ENCODE measurements at regions not wholly inside any gene's neighbourhood (a gene's known extent, or its start where the extent isn't known, plus 50 kb on each side); places are given as distances from the start of the nearest gene placed in this dataset.

GRCh38 chr6:166743406-166744222 lies 116.6 kb upstream of the RPS6KA2 start:
- H3K4me3 ChIP-seq: no peak overlapping the region
- WGBS, 5 donors: 86 to 90% (median 89%) methylated on average over 21 of the region's 21 CpGs
- no peak for TF ChIP-seq POLR2A (IDR thresholded peaks at IDR 0.05)
- no peak for TF ChIP-seq CTCF (IDR thresholded peaks at IDR 0.05 in 8 of 11, conservative IDR thresholded peaks at IDR 0.05 in 3 of 11)
- TF ChIP-seq POLR2AphosphoS5 (IDR thresholded peaks at IDR 0.05): no peak
- no peaks in the 10 kb centered on the region for H3K36me3 ChIP-seq
- H3K27me3 ChIP-seq (replicated peaks in 1 of 7): peaks cover 0 to 7% (median 0%) of the 10 kb centered on the region in 7 donors
- no peak overlapping the region for H3K27ac ChIP-seq
- DNase-seq: no peak
- peaks cover 0 to 9% (median 0%) of the 10 kb centered on the region in 6 donors for H3K4me1 ChIP-seq
- H3K9me3 ChIP-seq: peaks cover 0 to 3% (median 0%) of the 10 kb centered on the region in 8 donors
- intact Hi-C loops (cut with DNase I; ENCODE audit: low total_unique reads): no loop called here

- DNase-seq: no peak
- no peaks in the 10 kb centered on the region for H3K36me3 ChIP-seq
- peaks cover 0 to 3% (median 0%) of the 10 kb centered on the region in 8 donors for H3K9me3 ChIP-seq
- TF ChIP-seq CTCF (IDR thresholded peaks at IDR 0.05 in 8 of 11, conservative IDR thresholded peaks at IDR 0.05 in 3 of 11) (no peak), POLR2AphosphoS5 (IDR thresholded peaks at IDR 0.05) (no peak), POLR2A (IDR thresholded peaks at IDR 0.05) (no peak)
- no peak overlapping the region for H3K27ac ChIP-seq
- intact Hi-C loops (cut with DNase I; ENCODE audit: low total_unique reads): no loop called here
- H3K4me3 ChIP-seq: no peak overlapping the region
- H3K4me1 ChIP-seq: peaks cover 0 to 6% (median 0%) of the 10 kb centered on the region in 6 donors
- 85 to 91% (median 89%) methylated on average over 7 of the region's 7 CpGs for WGBS, 5 donors
- peaks cover 0 to 3% (median 0%) of the 10 kb centered on the region in 7 donors for H3K27me3 ChIP-seq (replicated peaks in 1 of 7)
Observed at GRCh38 chr6:166742981-166743380, 115.9 kb upstream of the RPS6KA2 start.

GRCh38 chr6:166739976-166740318 lies 112.9 kb upstream of the RPS6KA2 start:
- Histone ChIP-seq H3K9me3 (peaks cover 0 to 3% (median 0%) of the 10 kb centered on the region in 8 donors), H3K27ac (no peak overlapping the region), H3K36me3 (no peaks in the 10 kb centered on the region), H3K4me3 (no peak overlapping the region), H3K4me1 (peaks cover 0 to 5% (median 0%) of the 10 kb centered on the region in 6 donors), H3K27me3 (replicated peaks in 1 of 7) (no peaks in the 10 kb centered on the region)
- 50 to 70% (median 58%) methylated on average over 1 of the region's 1 CpG for WGBS, 5 donors
- intact Hi-C loops (cut with DNase I; ENCODE audit: low total_unique reads): no loop called here
- no peak for TF ChIP-seq POLR2A (IDR thresholded peaks at IDR 0.05)
- no peak for TF ChIP-seq POLR2AphosphoS5 (IDR thresholded peaks at IDR 0.05)
- TF ChIP-seq CTCF (IDR thresholded peaks at IDR 0.05 in 8 of 11, conservative IDR thresholded peaks at IDR 0.05 in 3 of 11): no peak
- no peak for DNase-seq

- H3K4me1 ChIP-seq: peaks cover 0 to 5% (median 0%) of the 10 kb centered on the region in 6 donors
- no peaks in the 10 kb centered on the region for H3K9me3 ChIP-seq
- no peak overlapping the region for H3K27ac ChIP-seq
- no peak for DNase-seq
- 85 to 88% (median 87%) methylated on average over 16 to 18 of the region's 18 CpGs for WGBS, 5 donors
- H3K27me3 ChIP-seq (replicated peaks in 1 of 7): no peaks in the 10 kb centered on the region
- H3K4me3 ChIP-seq: no peak overlapping the region
- intact Hi-C loops (cut with DNase I; ENCODE audit: low total_unique reads): no loop called here
- no peaks in the 10 kb centered on the region for H3K36me3 ChIP-seq
- TF ChIP-seq CTCF (IDR thresholded peaks at IDR 0.05 in 8 of 11, conservative IDR thresholded peaks at IDR 0.05 in 3 of 11) (no peak), POLR2A (IDR thresholded peaks at IDR 0.05) (no peak), POLR2AphosphoS5 (IDR thresholded peaks at IDR 0.05) (no peak)
Observed at GRCh38 chr6:166739117-166739975, 112.3 kb upstream of the RPS6KA2 start.

All from spleen (tissue), 11 donors.